ENCODE measurements at regions not wholly inside any gene's neighbourhood (a gene's known extent, or its start where the extent isn't known, plus 50 kb on each side); places are given as distances from the start of the nearest gene placed in this dataset.

DNA sequence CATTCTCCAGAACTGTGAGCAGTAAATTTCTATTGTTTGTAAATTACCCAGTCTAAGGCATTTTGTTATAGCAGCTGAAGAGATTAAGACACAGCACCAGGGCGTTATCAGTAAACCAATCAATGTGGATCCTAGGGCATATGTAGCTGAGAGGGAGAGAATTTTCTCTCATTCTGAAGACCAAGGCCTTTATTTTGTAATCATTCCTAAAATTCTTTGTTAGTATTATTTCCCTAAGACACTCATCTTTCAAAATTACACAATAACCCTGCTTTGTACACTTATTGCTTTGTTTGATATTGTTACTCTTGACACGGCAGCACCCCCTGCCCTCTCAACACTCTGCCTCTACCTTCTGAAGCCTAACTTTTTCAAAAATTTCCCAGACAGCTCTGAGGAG, 419.1 kb downstream of the SLC4A3 start:
- TF ChIP-seq CTBP1 (IDR thresholded peaks at IDR 0.05; ENCODE audit: borderline replicate concordance) (no peak), FOXK2 (IDR thresholded peaks at IDR 0.05) (no peak), ELF4 (IDR thresholded peaks at IDR 0.05) (no peak)

Data from HEK293T (cell line).